ENCODE measurements at regions not wholly inside any gene's neighbourhood (a gene's known extent, or its start where the extent isn't known, plus 50 kb on each side); places are given as distances from the start of the nearest gene placed in this dataset.

- TF ChIP-seq POLR2A (IDR thresholded peaks at IDR 0.05): no peak
- no peak for TF ChIP-seq CTCF (IDR thresholded peaks at IDR 0.05)
- Histone ChIP-seq H3K27ac (no peak overlapping the region), H3K27me3 (no peaks in the 10 kb centered on the region), H3K4me1 (no peaks in the 10 kb centered on the region), H3K4me3 (no peak overlapping the region), H3K36me3 (no peaks in the 10 kb centered on the region), H3K9me3 (peaks cover 0 to under 1% (median 0%) of the 10 kb centered on the region in 4 donors)
- no peak for DNase-seq
These were observed 836.0 kb downstream of the FAM181B start for GRCh38 chr11:81897639-81898038.

- Histone ChIP-seq H3K4me1 (no peaks in the 10 kb centered on the region), H3K27me3 (no peaks in the 10 kb centered on the region), H3K36me3 (no peaks in the 10 kb centered on the region), H3K4me3 (no peak overlapping the region), H3K27ac (no peak overlapping the region), H3K9me3 (peaks cover 0 to 3% (median 0%) of the 10 kb centered on the region in 4 donors)
- TF ChIP-seq CTCF (IDR thresholded peaks at IDR 0.05) (no peak), POLR2A (IDR thresholded peaks at IDR 0.05) (no peak)
- no peak for DNase-seq
These were observed 838.4 kb downstream of the FAM181B start for GRCh38 chr11:81895258-81895657.

GRCh38 chr11:81892770-81893635, 840.7 kb downstream of the FAM181B start:
- Histone ChIP-seq H3K27me3 (no peaks in the 10 kb centered on the region), H3K4me1 (no peaks in the 10 kb centered on the region), H3K27ac (no peak overlapping the region), H3K9me3 (peaks cover 0 to 3% (median 0%) of the 10 kb centered on the region in 4 donors), H3K36me3 (no peaks in the 10 kb centered on the region), H3K4me3 (no peak overlapping the region)
- TF ChIP-seq CTCF (IDR thresholded peaks at IDR 0.05): no peak
- no peak for TF ChIP-seq POLR2A (IDR thresholded peaks at IDR 0.05)
- no peak for DNase-seq

GRCh38 chr11:81888391-81888790, 845.3 kb downstream of the FAM181B start:
- Histone ChIP-seq H3K4me3 (no peak overlapping the region), H3K36me3 (no peaks in the 10 kb centered on the region), H3K9me3 (peaks cover 0 to 3% (median 0%) of the 10 kb centered on the region in 4 donors), H3K27ac (no peak overlapping the region), H3K4me1 (no peaks in the 10 kb centered on the region), H3K27me3 (no peaks in the 10 kb centered on the region)
- DNase-seq: no peak
- no peak for TF ChIP-seq CTCF (IDR thresholded peaks at IDR 0.05)
- no peak for TF ChIP-seq POLR2A (IDR thresholded peaks at IDR 0.05)

- Histone ChIP-seq H3K4me3 (no peak overlapping the region), H3K4me1 (no peaks in the 10 kb centered on the region), H3K27me3 (no peaks in the 10 kb centered on the region), H3K36me3 (no peaks in the 10 kb centered on the region), H3K9me3 (peaks cover 0 to 2% (median 0%) of the 10 kb centered on the region in 4 donors), H3K27ac (no peak overlapping the region)
- TF ChIP-seq POLR2A (IDR thresholded peaks at IDR 0.05) (no peak), CTCF (IDR thresholded peaks at IDR 0.05) (no peak)
- DNase-seq: no peak
These were observed 846.0 kb downstream of the FAM181B start for GRCh38 chr11:81887671-81888070.

All from Peyer's patch (tissue), 4 donors.